Thoracic aorta (tissue), 2 donors: ENCODE measurements at regions not wholly inside any gene's neighbourhood (a gene's known extent, or its start where the extent isn't known, plus 50 kb on each side); places are given as distances from the start of the nearest gene placed in this dataset.

ENCODE experiments used
- ATAC-seq: fragments of 150-250 bp; one replicate; pipeline ENCODE4 v1.8.0; 2017; ENCODE audit warnings: low read depth; ENCODE audit not compliant: insufficient number of reproducible peaks, low FRiP score
- DNase-seq: peaks from one replicate; pipeline ENCODE4 v3.0.0-alpha.2; 2020; ENCODE audit warnings: low spot score
- H3K27ac ChIP-seq, 2 donors: fragments of 200-600 bp; sonication (generic); 1 replicate in 1 of 2; 2 replicates in 1 of 2; pipeline ENCODE4 v1.5.1; 2016; ENCODE audit warnings: mild to moderate bottlenecking in 2 of 2, moderate library complexity in 2 of 2
- H3K27me3 ChIP-seq: fragments of 200-600 bp; sonication (generic); replicated peaks from 2 replicates; pipeline ENCODE4 v1.6.0; 2016; ENCODE audit warnings: mild to moderate bottlenecking; ENCODE audit not compliant: insufficient read depth
- H3K36me3 ChIP-seq: fragments of 200-600 bp; sonication (generic); one replicate; pipeline ENCODE4 v1.5.1; 2016
- H3K4me1 ChIP-seq, 2 donors: fragments of 200-600 bp; sonication (generic); 1 replicate in 1 of 2; 2 replicates in 1 of 2; pipeline versions ENCODE4 v1.5.1 to v1.6.0; 2016; ENCODE audit warnings: low read depth in 2 of 2, mild to moderate bottlenecking in 1 of 2; ENCODE audit not compliant: control insufficient read depth in 1 of 2
- H3K4me3 ChIP-seq: fragments of 200-600 bp; sonication (generic); 2 replicates; pipeline ENCODE4 v1.5.1; 2016; ENCODE audit warnings: mild to moderate bottlenecking
- H3K9me3 ChIP-seq: fragments of 200-600 bp; sonication (generic); 2 replicates; pipeline ENCODE4 v1.5.1; 2016
- CTCF ChIP-seq: fragments of 200-600 bp; sonication (generic); IDR thresholded peaks from one replicate; pipeline ENCODE4 v1.5.1; 2019; ENCODE audit warnings: antibody characterized with exemption

GRCh38 chr15:31234815-31235214 lies 91.8 kb upstream of the KLF13 start:
- Histone ChIP-seq H3K4me3 (no peak overlapping the region), H3K36me3 (no peaks in the 10 kb centered on the region), H3K9me3 (no peaks in the 10 kb centered on the region), H3K27ac (no peak overlapping the region), H3K27me3 (no peaks in the 10 kb centered on the region), H3K4me1 (peaks cover 15 to 21% of the 10 kb centered on the region in 2 donors)
- no peak for DNase-seq
- no peak for TF ChIP-seq CTCF
- ATAC-seq = no peak

GRCh38 chr15:31235311-31236183 lies 91.1 kb upstream of the KLF13 start:
- TF ChIP-seq CTCF = no peak
- DNase-seq (no peak), ATAC-seq (no peak)
- Histone ChIP-seq H3K36me3 (no peaks in the 10 kb centered on the region), H3K4me1 (peaks cover 15 to 21% of the 10 kb centered on the region in 2 donors), H3K9me3 (no peaks in the 10 kb centered on the region), H3K4me3 (peak overlapping the region; percentile 66), H3K27ac (peak overlapping the region; percentile 71 to 80), H3K27me3 (no peaks in the 10 kb centered on the region)

- H3K4me3 ChIP-seq = peak overlapping the region; percentile 66
- peak; percentile 12 for TF ChIP-seq CTCF
Observed at GRCh38 chr15:31236184-31237042, 90.2 kb upstream of the KLF13 start.

GRCh38 chr15:31237043-31237324 lies 89.7 kb upstream of the KLF13 start:
- Histone ChIP-seq H3K27me3 (no peaks in the 10 kb centered on the region), H3K27ac (peak overlapping the region in 1 of 2 donors; percentile 80), H3K4me1 (peaks cover 15 to 21% of the 10 kb centered on the region in 2 donors), H3K9me3 (no peaks in the 10 kb centered on the region), H3K4me3 (peak overlapping the region; percentile 66), H3K36me3 (no peaks in the 10 kb centered on the region)
- ATAC-seq (no peak), DNase-seq (no peak)
- TF ChIP-seq CTCF = no peak

More at GRCh38 chr15:31236184-31237042, 90.2 kb upstream of the KLF13 start:
- Histone ChIP-seq H3K27me3 (no peaks in the 10 kb centered on the region), H3K36me3 (no peaks in the 10 kb centered on the region), H3K4me1 (peaks cover 15 to 21% of the 10 kb centered on the region in 2 donors), H3K9me3 (no peaks in the 10 kb centered on the region), H3K27ac (peak overlapping the region; percentile 71 to 80)
- DNase-seq = peak; percentile 74
- ATAC-seq = peak; percentile 97

- H3K4me3 ChIP-seq = no peak overlapping the region
- H3K27ac ChIP-seq = no peak overlapping the region
- no peak for TF ChIP-seq CTCF
- no peaks in the 10 kb centered on the region for H3K9me3 ChIP-seq
- peaks cover 15 to 21% of the 10 kb centered on the region in 2 donors for H3K4me1 ChIP-seq
- DNase-seq (no peak), ATAC-seq (no peak)
- H3K27me3 ChIP-seq = no peaks in the 10 kb centered on the region
- H3K36me3 ChIP-seq = no peaks in the 10 kb centered on the region
Observed at GRCh38 chr15:31238906-31239305, 87.7 kb upstream of the KLF13 start.
